ENCODE measurements at regions not wholly inside any gene's neighbourhood (a gene's known extent, or its start where the extent isn't known, plus 50 kb on each side); places are given as distances from the start of the nearest gene placed in this dataset.

DNA sequence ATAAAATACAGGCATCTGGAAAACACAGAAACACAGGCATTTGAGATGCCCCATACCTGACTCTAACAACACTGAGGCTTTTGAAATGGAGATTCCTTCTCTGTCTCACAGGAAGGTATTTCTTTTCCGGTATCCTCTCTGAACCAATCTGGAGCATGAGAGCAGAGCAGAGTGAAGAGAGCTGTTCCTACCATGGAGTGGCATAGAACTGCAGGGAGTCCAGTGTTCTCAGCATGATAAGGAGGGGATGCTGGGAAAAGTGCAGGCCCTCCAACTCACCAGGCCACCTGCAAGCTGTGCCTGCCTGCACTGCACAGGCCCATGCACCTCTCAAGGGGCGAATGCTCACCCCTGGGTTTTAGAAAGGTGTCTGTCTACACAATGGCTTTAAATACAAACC is 89.2 kb downstream of the FOXA2 start:
- Mint-ChIP-seq H3K27ac (no peak overlapping the region), H3K4me1 (ENCODE audit: low read depth) (no peaks in the 10 kb centered on the region), H3K9me3 (no peaks in the 10 kb centered on the region), H3K36me3 (ENCODE audit: low read depth) (no peaks in the 10 kb centered on the region), H3K4me3 (no peak overlapping the region), H3K27me3 (peaks cover 9% of the 10 kb centered on the region)

GRCh38 chr20:22492497-22492896 is 91.9 kb downstream of the FOXA2 start:
- Mint-ChIP-seq H3K27ac (no peak overlapping the region), H3K4me1 (ENCODE audit: low read depth) (no peaks in the 10 kb centered on the region), H3K4me3 (no peak overlapping the region), H3K36me3 (ENCODE audit: low read depth) (no peaks in the 10 kb centered on the region), H3K27me3 (peaks cover 12% of the 10 kb centered on the region), H3K9me3 (peaks cover 4% of the 10 kb centered on the region)

DNA sequence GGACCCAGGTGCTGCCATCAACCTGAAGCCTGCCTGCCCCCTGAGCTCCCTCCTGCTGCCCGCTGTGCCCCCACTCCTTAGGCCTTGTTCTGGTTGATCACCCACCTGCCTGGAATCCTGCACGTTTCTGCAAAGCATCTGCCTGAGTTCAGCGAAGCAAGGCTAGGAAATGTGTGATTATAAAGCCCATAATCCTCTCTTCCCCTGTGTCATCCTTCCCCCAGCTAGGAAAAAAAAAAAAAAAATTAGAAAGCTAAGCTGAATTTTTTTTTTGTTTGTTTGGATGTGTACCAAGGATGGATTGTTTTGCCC is 93.2 kb downstream of the FOXA2 start:
- Mint-ChIP-seq H3K4me3 (no peak overlapping the region), H3K36me3 (ENCODE audit: low read depth) (no peaks in the 10 kb centered on the region), H3K27ac (no peak overlapping the region), H3K4me1 (ENCODE audit: low read depth) (no peaks in the 10 kb centered on the region), H3K27me3 (peaks cover 12% of the 10 kb centered on the region), H3K9me3 (peaks cover 4% of the 10 kb centered on the region)

- Mint-ChIP-seq H3K4me3 (no peak overlapping the region), H3K9me3 (peaks cover 4% of the 10 kb centered on the region), H3K27me3 (peaks cover 12% of the 10 kb centered on the region), H3K36me3 (ENCODE audit: low read depth) (no peaks in the 10 kb centered on the region), H3K4me1 (ENCODE audit: low read depth) (no peaks in the 10 kb centered on the region), H3K27ac (no peak overlapping the region)
Measured at GRCh38 chr20:22490287-22491193, 93.8 kb downstream of the FOXA2 start.

GRCh38 chr20:22489626-22490286 is 94.6 kb downstream of the FOXA2 start:
- Mint-ChIP-seq H3K27ac (no peak overlapping the region), H3K9me3 (peaks cover 4% of the 10 kb centered on the region), H3K27me3 (peaks cover 12% of the 10 kb centered on the region), H3K4me1 (ENCODE audit: low read depth) (no peaks in the 10 kb centered on the region), H3K36me3 (ENCODE audit: low read depth) (no peaks in the 10 kb centered on the region), H3K4me3 (no peak overlapping the region)

GRCh38 chr20:22480336-22480735 is 104.0 kb downstream of the FOXA2 start:
- H3K4me3 Mint-ChIP-seq = no peak overlapping the region
- no peaks in the 10 kb centered on the region for H3K36me3 Mint-ChIP-seq (ENCODE audit: low read depth)
- H3K27ac Mint-ChIP-seq = no peak overlapping the region
- H3K4me1 Mint-ChIP-seq (ENCODE audit: low read depth) = no peaks in the 10 kb centered on the region
- peaks cover 10% of the 10 kb centered on the region for H3K9me3 Mint-ChIP-seq
- no peaks in the 10 kb centered on the region for H3K27me3 Mint-ChIP-seq

DNA sequence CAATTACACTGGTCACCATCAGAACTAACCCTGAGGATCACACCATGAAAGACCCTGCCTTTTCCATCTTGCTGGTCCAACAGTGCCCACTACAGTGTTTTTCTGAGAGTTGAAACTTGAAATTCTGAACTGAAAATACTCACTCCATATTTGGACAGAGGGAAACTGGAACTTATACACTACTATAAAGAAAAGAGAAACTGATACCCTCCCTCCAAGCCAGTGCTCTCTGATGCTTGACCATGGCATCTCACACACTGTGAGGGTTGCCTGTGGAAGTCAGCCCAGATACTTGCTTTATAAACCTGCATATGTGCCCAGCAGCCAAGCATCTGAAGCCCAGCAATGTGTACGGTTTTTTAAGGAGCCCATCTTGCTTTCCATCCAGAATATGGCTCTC is 108.7 kb downstream of the FOXA2 start:
- no peak overlapping the region for H3K4me3 Mint-ChIP-seq
- no peaks in the 10 kb centered on the region for H3K36me3 Mint-ChIP-seq (ENCODE audit: low read depth)
- H3K27me3 Mint-ChIP-seq = no peaks in the 10 kb centered on the region
- H3K27ac Mint-ChIP-seq = no peak overlapping the region
- peaks cover 22% of the 10 kb centered on the region for H3K9me3 Mint-ChIP-seq
- no peaks in the 10 kb centered on the region for H3K4me1 Mint-ChIP-seq (ENCODE audit: low read depth)

DNA sequence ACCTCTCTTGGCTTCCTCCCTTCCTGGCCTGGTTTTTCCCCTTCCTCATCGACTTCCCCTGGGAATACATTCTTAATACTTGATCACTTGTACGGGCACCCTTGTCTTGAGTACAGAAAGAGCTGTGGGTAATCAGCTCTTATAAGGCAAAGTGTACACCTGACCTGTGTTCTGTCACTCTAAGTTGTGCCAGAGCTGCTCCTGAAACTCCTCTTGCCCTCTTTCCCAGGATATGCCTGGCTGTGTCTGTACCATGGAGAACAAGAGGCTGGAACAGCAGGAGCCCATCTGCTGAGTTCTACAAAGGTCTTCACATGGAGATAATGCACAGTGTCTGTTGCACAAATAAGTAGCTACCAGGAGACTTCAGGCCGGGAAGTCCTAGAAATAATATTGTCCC is 110.1 kb downstream of the FOXA2 start:
- Mint-ChIP-seq H3K36me3 (ENCODE audit: low read depth) (no peaks in the 10 kb centered on the region), H3K9me3 (peaks cover 22% of the 10 kb centered on the region), H3K4me1 (ENCODE audit: low read depth) (no peaks in the 10 kb centered on the region), H3K27ac (no peak overlapping the region), H3K27me3 (no peaks in the 10 kb centered on the region), H3K4me3 (no peak overlapping the region)

- no peaks in the 10 kb centered on the region for H3K4me1 Mint-ChIP-seq (ENCODE audit: low read depth)
- no peak overlapping the region for H3K27ac Mint-ChIP-seq
- no peak overlapping the region for H3K4me3 Mint-ChIP-seq
- H3K27me3 Mint-ChIP-seq = no peaks in the 10 kb centered on the region
- H3K9me3 Mint-ChIP-seq = peaks cover 22% of the 10 kb centered on the region
- no peaks in the 10 kb centered on the region for H3K36me3 Mint-ChIP-seq (ENCODE audit: low read depth)
Measured at GRCh38 chr20:22473293-22473692, 111.1 kb downstream of the FOXA2 start.

DNA sequence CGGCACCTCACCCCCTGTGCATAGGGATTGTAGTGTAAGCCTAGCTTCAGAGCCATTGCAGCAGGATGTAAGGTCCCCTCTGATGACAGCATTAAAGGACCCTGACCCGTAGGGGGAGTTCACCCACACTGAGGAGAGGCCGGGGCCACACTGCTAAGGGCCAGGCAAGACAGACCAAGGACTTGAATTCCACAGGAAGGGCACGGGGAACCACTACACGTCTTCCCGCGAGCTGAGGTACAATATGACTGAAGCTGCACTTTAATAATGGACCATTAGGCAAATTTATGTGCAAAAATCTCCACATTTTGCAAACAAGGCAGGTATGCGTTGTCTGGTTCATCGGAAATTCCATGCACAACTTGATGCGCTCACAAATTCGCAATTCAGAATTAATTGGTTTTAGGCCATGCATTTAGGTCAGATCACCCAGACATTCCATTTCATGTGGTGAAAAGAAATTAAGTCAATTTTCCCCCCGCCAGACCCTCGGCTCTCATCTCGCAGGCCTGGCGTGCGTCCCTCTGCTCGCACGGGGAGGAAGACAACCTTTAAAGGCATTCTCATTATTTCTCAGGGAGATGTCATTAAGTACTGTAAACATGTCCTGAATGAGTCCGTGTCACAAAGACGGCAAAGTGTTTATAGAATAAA is 111.8 kb downstream of the FOXA2 start:
- peaks cover 18% of the 10 kb centered on the region for H3K9me3 Mint-ChIP-seq
- H3K4me3 Mint-ChIP-seq = no peak overlapping the region
- no peaks in the 10 kb centered on the region for H3K4me1 Mint-ChIP-seq (ENCODE audit: low read depth)
- H3K36me3 Mint-ChIP-seq (ENCODE audit: low read depth) = no peaks in the 10 kb centered on the region
- no peaks in the 10 kb centered on the region for H3K27me3 Mint-ChIP-seq
- H3K27ac Mint-ChIP-seq = no peak overlapping the region

- Mint-ChIP-seq H3K9me3 (peaks cover 13% of the 10 kb centered on the region), H3K27me3 (no peaks in the 10 kb centered on the region), H3K4me3 (no peak overlapping the region), H3K4me1 (ENCODE audit: low read depth) (no peaks in the 10 kb centered on the region), H3K36me3 (ENCODE audit: low read depth) (no peaks in the 10 kb centered on the region), H3K27ac (no peak overlapping the region)
Measured at GRCh38 chr20:22471156-22471836, 113.1 kb downstream of the FOXA2 start.

- Mint-ChIP-seq H3K4me3 (no peak overlapping the region), H3K4me1 (ENCODE audit: low read depth) (no peaks in the 10 kb centered on the region), H3K9me3 (peaks cover 12% of the 10 kb centered on the region), H3K27me3 (no peaks in the 10 kb centered on the region), H3K36me3 (ENCODE audit: low read depth) (no peaks in the 10 kb centered on the region), H3K27ac (no peak overlapping the region)
Measured at GRCh38 chr20:22470620-22471026, 113.7 kb downstream of the FOXA2 start.

DNA sequence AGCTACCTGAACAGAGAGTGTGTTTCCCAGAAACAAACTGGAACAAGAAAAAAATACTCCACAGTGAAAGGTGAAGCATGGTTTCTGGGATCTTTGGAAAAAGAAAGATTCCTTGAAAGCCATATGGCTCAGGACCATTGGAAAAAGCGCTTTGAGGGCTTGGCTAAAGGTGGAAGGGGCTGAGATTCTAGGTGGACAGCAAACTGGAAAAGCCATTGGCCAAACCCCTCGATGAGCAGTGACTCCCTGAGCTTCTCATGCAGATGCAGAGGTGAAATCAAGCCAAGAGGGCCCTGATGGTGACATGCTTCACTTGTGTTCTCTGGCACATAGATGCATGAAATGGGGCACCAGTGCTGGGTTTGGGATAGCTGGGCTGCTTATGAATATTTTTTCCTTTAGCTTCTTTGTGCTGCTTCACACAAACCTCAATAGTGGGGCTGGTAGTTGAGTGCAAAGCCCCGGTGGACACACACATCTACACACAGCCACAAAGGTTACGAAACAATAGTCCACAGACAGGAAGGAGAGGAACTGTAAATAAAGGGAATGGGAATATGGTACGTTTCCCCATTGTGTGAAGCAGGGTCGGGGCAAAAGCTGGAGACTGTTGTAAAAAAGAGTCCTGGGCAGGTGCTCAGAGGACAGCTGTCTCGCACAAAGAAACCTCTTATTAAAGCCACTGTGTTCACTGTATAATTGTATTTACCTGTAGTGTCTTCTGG is 117.8 kb downstream of the FOXA2 start:
- Mint-ChIP-seq H3K27me3 (peaks cover 7% of the 10 kb centered on the region), H3K4me1 (ENCODE audit: low read depth) (no peaks in the 10 kb centered on the region), H3K4me3 (no peak overlapping the region), H3K27ac (no peak overlapping the region), H3K36me3 (ENCODE audit: low read depth) (no peaks in the 10 kb centered on the region), H3K9me3 (peaks cover under 1% of the 10 kb centered on the region)

- Mint-ChIP-seq H3K9me3 (no peaks in the 10 kb centered on the region), H3K4me3 (no peak overlapping the region), H3K27me3 (peaks cover 7% of the 10 kb centered on the region), H3K27ac (no peak overlapping the region), H3K36me3 (ENCODE audit: low read depth) (no peaks in the 10 kb centered on the region), H3K4me1 (ENCODE audit: low read depth) (no peaks in the 10 kb centered on the region)
Measured at GRCh38 chr20:22465622-22466446, 118.5 kb downstream of the FOXA2 start.

Data from stimulated activated naive CD8-positive, alpha-beta T cell treated with anti-CD3 and anti-CD28 coated beads, Interleukin-15, Interleukin-2, amounts not matched to agents 100 ng/mL and 50 ng/mL, for 24 hours (primary cell).